Epithelial cell of esophagus (primary cell): ENCODE measurements at regions not wholly inside any gene's neighbourhood (a gene's known extent, or its start where the extent isn't known, plus 50 kb on each side); places are given as distances from the start of the nearest gene placed in this dataset.

Experiments
- DNase-seq: peaks from one replicate; pipeline ENCODE4 v3.0.0; 2010; ENCODE audit warnings: low read depth
- H3K4me3 ChIP-seq: 2 replicates; pipeline ENCODE4 v1.5.1; 2011; ENCODE audit warnings: mild to moderate bottlenecking, low read length, control low read depth
- CTCF ChIP-seq: IDR thresholded peaks from 2 replicates; pipeline ENCODE4 v1.5.1; 2011; ENCODE audit warnings: low read depth, mild to moderate bottlenecking, low read length, control low read depth, inconsistent platforms; ENCODE audit not compliant: insufficient read depth; ENCODE audit errors: missing control alignments

- H3K4me3 ChIP-seq: no peak overlapping the region
- DNase-seq: no peak
- no peak for TF ChIP-seq CTCF
Observed at GRCh38 chr12:77540097-77540496, 290.6 kb upstream of the NAV3 start.

GRCh38 chr12:77537663-77538062 is 293.0 kb upstream of the NAV3 start:
- TF ChIP-seq CTCF: no peak
- H3K4me3 ChIP-seq: no peak overlapping the region
- peak; percentile 64 for DNase-seq

- DNase-seq: no peak
- no peak for TF ChIP-seq CTCF
- H3K4me3 ChIP-seq: no peak overlapping the region
Observed at GRCh38 chr12:77535734-77536133, 295.0 kb upstream of the NAV3 start.

- TF ChIP-seq CTCF: no peak
- DNase-seq: no peak
- no peak overlapping the region for H3K4me3 ChIP-seq
Observed at GRCh38 chr12:77531912-77532311, 298.8 kb upstream of the NAV3 start.

- no peak overlapping the region for H3K4me3 ChIP-seq
- DNase-seq: no peak
- no peak for TF ChIP-seq CTCF
Observed at GRCh38 chr12:77522247-77522646, 308.4 kb upstream of the NAV3 start.

GRCh38 chr12:77521508-77522115 is 309.1 kb upstream of the NAV3 start:
- DNase-seq: no peak
- no peak overlapping the region for H3K4me3 ChIP-seq

More at GRCh38 chr12:77521508-77522115, 309.1 kb upstream of the NAV3 start:
- TF ChIP-seq CTCF: no peak
